ENCODE measurements at regions not wholly inside any gene's neighbourhood (a gene's known extent, or its start where the extent isn't known, plus 50 kb on each side); places are given as distances from the start of the nearest gene placed in this dataset.

DNA sequence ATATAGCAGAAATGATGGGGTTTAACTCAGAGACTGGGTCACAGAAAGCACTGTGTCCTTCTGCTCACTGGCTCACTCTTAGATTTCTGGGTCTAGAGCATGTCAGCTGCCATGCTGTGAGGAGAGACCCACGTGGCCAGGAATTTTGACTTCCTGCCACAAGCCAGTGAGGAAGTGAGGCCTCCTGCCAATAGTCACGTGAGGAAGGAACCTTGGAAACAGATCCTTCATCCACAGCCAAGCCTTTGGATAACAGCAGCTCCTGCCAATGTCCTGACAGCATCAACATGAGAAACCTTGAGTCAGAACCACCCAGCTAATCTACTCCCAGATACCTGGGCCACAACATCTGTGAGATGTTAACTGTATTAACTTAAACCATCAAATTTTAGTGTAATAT is 114.5 kb upstream of the PLPPR5 start:
- Histone ChIP-seq H4K20me1 (ENCODE audit: control insufficient read depth, insufficient read depth, insufficient read length) (no peaks in the 10 kb centered on the region), H3K23me2 (ENCODE audit: insufficient read length, low read depth, low read length, poor library complexity, severe bottlenecking) (no peaks in the 10 kb centered on the region), H4K8ac (replicated peaks; ENCODE audit: insufficient read length, low read depth, low read length) (no peak overlapping the region), H3K56ac (ENCODE audit: insufficient read length, low read depth, low read length) (no peak overlapping the region), H3K27me3 (ENCODE audit: insufficient read depth, low read length) (no peaks in the 10 kb centered on the region), H3K4ac (ENCODE audit: low read depth, low read length) (no peak overlapping the region), H4K5ac (ENCODE audit: insufficient read length, low read depth, low read length) (no peak overlapping the region), H3K79me2 (ENCODE audit: insufficient read depth, low read length) (no peaks in the 10 kb centered on the region), H2BK120ac (ENCODE audit: low read depth, low read length, poor library complexity, severe bottlenecking) (no peak overlapping the region), H3K23ac (ENCODE audit: insufficient read length, low read depth, low read length) (no peak overlapping the region), H2AFZ (ENCODE audit: low read length) (no peak overlapping the region), H2BK20ac (ENCODE audit: low read depth, low read length, poor library complexity, severe bottlenecking) (no peak overlapping the region), H3K9me3 (ENCODE audit: control insufficient read depth, low read depth, low read length) (no peaks in the 10 kb centered on the region), H3K79me1 (ENCODE audit: insufficient read depth, low read depth, low read length, poor library complexity, severe bottlenecking) (no peaks in the 10 kb centered on the region), H2BK15ac (ENCODE audit: low read depth, low read length) (no peak overlapping the region), H3K4me2 (ENCODE audit: insufficient read depth, insufficient read length, low read length) (no peak overlapping the region), H3K27ac (ENCODE audit: insufficient read length, low read depth, low read length) (no peak overlapping the region), H3K14ac (ENCODE audit: insufficient read depth, low read length) (no peak overlapping the region), H3K18ac (ENCODE audit: insufficient read length, low read depth, low read length) (no peak overlapping the region), H3K4me1 (ENCODE audit: insufficient read depth, low read length) (no peaks in the 10 kb centered on the region), H3K9ac (ENCODE audit: extremely low read depth, insufficient read length, low read length) (no peak overlapping the region), H4K91ac (ENCODE audit: insufficient read length, low read depth, low read length) (no peak overlapping the region), H2AK5ac (ENCODE audit: insufficient read length, low read length) (no peak overlapping the region), H3T11ph (ENCODE audit: low read length) (no peak overlapping the region), H2BK5ac (ENCODE audit: insufficient read length, low read length) (no peak overlapping the region), H2BK12ac (ENCODE audit: insufficient read length, low read depth, low read length) (no peak overlapping the region)
- TF ChIP-seq, protein P1, sequence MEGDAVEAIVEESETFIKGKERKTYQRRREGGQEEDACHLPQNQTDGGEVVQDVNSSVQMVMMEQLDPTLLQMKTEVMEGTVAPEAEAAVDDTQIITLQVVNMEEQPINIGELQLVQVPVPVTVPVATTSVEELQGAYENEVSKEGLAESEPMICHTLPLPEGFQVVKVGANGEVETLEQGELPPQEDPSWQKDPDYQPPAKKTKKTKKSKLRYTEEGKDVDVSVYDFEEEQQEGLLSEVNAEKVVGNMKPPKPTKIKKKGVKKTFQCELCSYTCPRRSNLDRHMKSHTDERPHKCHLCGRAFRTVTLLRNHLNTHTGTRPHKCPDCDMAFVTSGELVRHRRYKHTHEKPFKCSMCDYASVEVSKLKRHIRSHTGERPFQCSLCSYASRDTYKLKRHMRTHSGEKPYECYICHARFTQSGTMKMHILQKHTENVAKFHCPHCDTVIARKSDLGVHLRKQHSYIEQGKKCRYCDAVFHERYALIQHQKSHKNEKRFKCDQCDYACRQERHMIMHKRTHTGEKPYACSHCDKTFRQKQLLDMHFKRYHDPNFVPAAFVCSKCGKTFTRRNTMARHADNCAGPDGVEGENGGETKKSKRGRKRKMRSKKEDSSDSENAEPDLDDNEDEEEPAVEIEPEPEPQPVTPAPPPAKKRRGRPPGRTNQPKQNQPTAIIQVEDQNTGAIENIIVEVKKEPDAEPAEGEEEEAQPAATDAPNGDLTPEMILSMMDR (conservative IDR thresholded peaks at IDR 0.05) = no peak
- H3K27me3 Mint-ChIP-seq (ENCODE audit: low read depth) = no peaks in the 10 kb centered on the region
- no CpG with 5 or more reads among the region's 2 CpGs for WGBS (ENCODE audit: extremely low coverage, insufficient read length, low lambda C conversion rate)
- H3K27ac Mint-ChIP-seq = no peak overlapping the region
- H3K36me3 Mint-ChIP-seq (ENCODE audit: insufficient read depth in 1 of 3, low read depth in 3 of 3) = no peaks in the 10 kb centered on the region
- no peak for DNase-seq
- no peaks in the 10 kb centered on the region for H3K9me3 Mint-ChIP-seq
- peaks cover 0 to 2% of the 10 kb centered on the region in 2 experiments; a peak in 1 of 4 replicates for H3K4me1 Mint-ChIP-seq
- no peak overlapping the region for H3K4me3 Mint-ChIP-seq

All from H9 (cell line).